ENCODE measurements at regions not wholly inside any gene's neighbourhood (a gene's known extent, or its start where the extent isn't known, plus 50 kb on each side); places are given as distances from the start of the nearest gene placed in this dataset.

DNA sequence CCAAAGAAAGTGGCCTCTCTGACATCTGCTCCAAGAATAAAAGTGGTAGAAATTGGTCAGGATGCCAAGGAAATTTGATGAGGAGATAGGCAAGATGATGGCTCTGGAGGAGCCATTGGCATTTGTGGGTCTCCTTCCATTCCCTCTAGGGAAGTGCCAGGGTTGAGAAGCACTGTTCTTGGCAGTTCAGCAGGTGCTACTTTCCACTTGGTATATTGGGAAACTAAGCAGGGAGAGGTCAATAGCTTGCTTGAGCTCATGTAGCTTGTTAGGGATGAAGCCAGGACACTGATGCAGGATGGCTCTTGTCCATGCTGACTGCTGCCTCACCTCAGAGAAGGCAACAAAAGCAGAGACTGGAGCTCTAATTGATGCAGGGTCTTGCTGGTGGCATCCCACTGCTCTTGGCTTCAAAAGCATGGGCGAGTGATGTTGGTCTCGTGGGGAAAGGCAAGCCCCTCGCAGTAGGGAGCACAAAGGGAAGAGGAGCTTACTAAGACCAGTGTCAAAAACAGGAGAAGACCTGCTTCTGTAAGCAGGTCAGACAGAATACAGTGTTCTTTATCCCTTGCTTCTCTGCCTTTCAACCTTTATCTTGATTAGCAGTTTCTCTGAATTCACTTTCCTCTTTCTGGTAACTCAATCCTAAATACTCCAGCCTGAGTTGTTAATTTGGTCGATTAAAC is 73.1 kb upstream of the RIPOR2 start:
- no peak for TF ChIP-seq ZNF384 (IDR thresholded peaks at IDR 0.05)
- no peak for TF ChIP-seq TARDBP (IDR thresholded peaks at IDR 0.05)
- no peak for TF ChIP-seq ELF4 (IDR thresholded peaks at IDR 0.05)
- no peak for TF ChIP-seq HDGF (IDR thresholded peaks at IDR 0.05; ENCODE audit: borderline replicate concordance)
- no peak for TF ChIP-seq PKNOX1 (IDR thresholded peaks at IDR 0.05)
- TF ChIP-seq CTBP1 (IDR thresholded peaks at IDR 0.05; ENCODE audit: borderline replicate concordance), result no peak
- TF ChIP-seq LEF1 (IDR thresholded peaks at IDR 0.05; ENCODE audit: borderline replicate concordance), result no peak
- TF ChIP-seq NFRKB (IDR thresholded peaks at IDR 0.05), result no peak
- no peak for TF ChIP-seq SUZ12 (IDR thresholded peaks at IDR 0.05)
- no peak for TF ChIP-seq BHLHE40 (IDR thresholded peaks at IDR 0.05; ENCODE audit: borderline replicate concordance)
- TF ChIP-seq FOXA1 (IDR thresholded peaks at IDR 0.05), result no peak
- no peak for DNase-seq (ENCODE audit: extremely low spot score)
- CTCF ChIA-PET, result interaction anchor here (1.4 kb wide), 1 partner anchor 17 kb away, joined by 6 read pairs; no protein-coding TSS in a partner anchor
- POLR2A ChIA-PET, result no interaction called here

- TF ChIP-seq LEF1 (IDR thresholded peaks at IDR 0.05; ENCODE audit: borderline replicate concordance), result no peak
- no peak for TF ChIP-seq TARDBP (IDR thresholded peaks at IDR 0.05)
- TF ChIP-seq ELF4 (IDR thresholded peaks at IDR 0.05), result no peak
- no peak for TF ChIP-seq FOXA1 (IDR thresholded peaks at IDR 0.05)
- TF ChIP-seq L3MBTL2 (conservative IDR thresholded peaks at IDR 0.05), result no peak
- no peak for TF ChIP-seq BHLHE40 (IDR thresholded peaks at IDR 0.05; ENCODE audit: borderline replicate concordance)
- TF ChIP-seq SP1 (IDR thresholded peaks at IDR 0.05), result no peak
- TF ChIP-seq SUZ12 (IDR thresholded peaks at IDR 0.05), result no peak
- CTCF ChIA-PET, result interaction anchor here (1.4 kb wide), 1 partner anchor 18 kb away, joined by 6 read pairs; no protein-coding TSS in a partner anchor
- POLR2A ChIA-PET, result no interaction called here
- DNase-seq (ENCODE audit: extremely low spot score), result no peak
These were observed 73.6 kb upstream of the RIPOR2 start for GRCh38 chr6:25009393-25009710.

DNA sequence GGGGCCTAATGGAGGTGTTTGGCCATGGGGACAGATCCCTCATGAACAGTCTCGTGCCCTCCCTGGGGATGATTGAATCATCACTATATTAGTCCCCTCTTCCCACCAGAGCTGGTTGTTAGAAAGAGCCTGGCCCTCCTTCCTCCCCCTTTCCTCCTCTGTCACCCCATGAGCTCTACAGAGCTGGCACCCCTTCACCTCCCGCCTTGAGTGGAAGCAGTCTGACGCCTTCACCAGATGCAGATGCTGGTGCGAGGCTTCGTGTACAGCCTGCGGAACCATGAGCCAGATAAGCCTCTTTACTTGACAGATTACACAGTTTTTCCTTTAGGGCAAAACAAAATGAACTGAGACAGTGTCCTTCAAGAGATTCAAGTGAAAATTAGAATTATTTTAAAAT is 74.4 kb upstream of the RIPOR2 start:
- CTCF ChIA-PET, result interaction anchor here (0.5 kb wide), 1 partner anchor 239 kb away, joined by 3 read pairs; no protein-coding TSS in a partner anchor

GRCh38 chr6:25010902-25011625 is 75.3 kb upstream of the RIPOR2 start:
- ChIA-PET CTCF (no interaction called here), POLR2A (no interaction called here)
- no peak for TF ChIP-seq SP1 (IDR thresholded peaks at IDR 0.05)
- no peak for TF ChIP-seq HDGF (IDR thresholded peaks at IDR 0.05; ENCODE audit: borderline replicate concordance)
- no peak for TF ChIP-seq FOXK2 (IDR thresholded peaks at IDR 0.05)
- TF ChIP-seq LEF1 (IDR thresholded peaks at IDR 0.05; ENCODE audit: borderline replicate concordance), result no peak
- TF ChIP-seq ARNT (IDR thresholded peaks at IDR 0.05), result no peak
- no peak for TF ChIP-seq NFRKB (IDR thresholded peaks at IDR 0.05)
- TF ChIP-seq SUZ12 (IDR thresholded peaks at IDR 0.05), result no peak
- no peak for TF ChIP-seq TARDBP (IDR thresholded peaks at IDR 0.05)
- no peak for TF ChIP-seq FOXM1 (IDR thresholded peaks at IDR 0.05; ENCODE audit: borderline replicate concordance)
- TF ChIP-seq ELF4 (IDR thresholded peaks at IDR 0.05), result no peak
- no peak for TF ChIP-seq FOXA1 (IDR thresholded peaks at IDR 0.05)
- TF ChIP-seq L3MBTL2 (conservative IDR thresholded peaks at IDR 0.05), result no peak
- DNase-seq (ENCODE audit: extremely low spot score), result no peak

More for the DNA sequence above, 74.4 kb upstream of the RIPOR2 start:
- POLR2A ChIA-PET, result no interaction called here
- TF ChIP-seq ELF4 (IDR thresholded peaks at IDR 0.05) (no peak), SUZ12 (IDR thresholded peaks at IDR 0.05) (no peak), LEF1 (IDR thresholded peaks at IDR 0.05; ENCODE audit: borderline replicate concordance) (no peak), FOXK2 (IDR thresholded peaks at IDR 0.05) (no peak), NFRKB (IDR thresholded peaks at IDR 0.05) (no peak), CTBP1 (IDR thresholded peaks at IDR 0.05; ENCODE audit: borderline replicate concordance) (no peak), L3MBTL2 (conservative IDR thresholded peaks at IDR 0.05) (no peak), HDGF (IDR thresholded peaks at IDR 0.05; ENCODE audit: borderline replicate concordance) (no peak), TARDBP (IDR thresholded peaks at IDR 0.05) (no peak), BHLHE40 (IDR thresholded peaks at IDR 0.05; ENCODE audit: borderline replicate concordance) (no peak), FOXM1 (IDR thresholded peaks at IDR 0.05; ENCODE audit: borderline replicate concordance) (no peak), SP1 (IDR thresholded peaks at IDR 0.05) (no peak), PKNOX1 (IDR thresholded peaks at IDR 0.05) (no peak), ARNT (IDR thresholded peaks at IDR 0.05) (no peak), ZNF384 (IDR thresholded peaks at IDR 0.05) (no peak), FOXA1 (IDR thresholded peaks at IDR 0.05) (no peak)
- no peak for DNase-seq (ENCODE audit: extremely low spot score)

GRCh38 chr6:25012657-25013056 is 76.9 kb upstream of the RIPOR2 start:
- POLR2A ChIA-PET, result no interaction called here
- DNase-seq (ENCODE audit: extremely low spot score), result no peak
- CTCF ChIA-PET, result interaction anchor here (0.6 kb wide), 1 partner anchor 161 kb away, joined by 3 read pairs; no protein-coding TSS in a partner anchor
- TF ChIP-seq L3MBTL2 (conservative IDR thresholded peaks at IDR 0.05), result no peak
- TF ChIP-seq ARNT (IDR thresholded peaks at IDR 0.05), result no peak
- TF ChIP-seq PKNOX1 (IDR thresholded peaks at IDR 0.05), result no peak
- TF ChIP-seq HDGF (IDR thresholded peaks at IDR 0.05; ENCODE audit: borderline replicate concordance), result no peak
- no peak for TF ChIP-seq FOXA1 (IDR thresholded peaks at IDR 0.05)
- no peak for TF ChIP-seq NFRKB (IDR thresholded peaks at IDR 0.05)
- TF ChIP-seq TARDBP (IDR thresholded peaks at IDR 0.05), result no peak
- no peak for TF ChIP-seq SP1 (IDR thresholded peaks at IDR 0.05)
- TF ChIP-seq ELF4 (IDR thresholded peaks at IDR 0.05), result no peak
- TF ChIP-seq ZNF384 (IDR thresholded peaks at IDR 0.05), result no peak
- TF ChIP-seq LEF1 (IDR thresholded peaks at IDR 0.05; ENCODE audit: borderline replicate concordance), result no peak
- TF ChIP-seq FOXM1 (IDR thresholded peaks at IDR 0.05; ENCODE audit: borderline replicate concordance), result no peak
